Breast epithelium (tissue), 3 donors: ENCODE measurements at regions not wholly inside any gene's neighbourhood (a gene's known extent, or its start where the extent isn't known, plus 50 kb on each side); places are given as distances from the start of the nearest gene placed in this dataset.

Experiments used
- POLR2AphosphoS5 ChIP-seq, 3 donors: sonication (generic); formaldehyde crosslinking; IDR thresholded peaks; one replicate each; pipeline ENCODE4 v1.6.1; 2017; ENCODE audit warnings: antibody characterized with exemption in 3 of 3
- TF ChIP-seq, protein P1 (sequence below), 3 donors: fragments of 450-650 bp; IDR thresholded peaks; one replicate each; pipeline ENCODE4 v1.5.1; 2016 to 2017; ENCODE audit warnings: antibody characterized with exemption in 3 of 3, mild to moderate bottlenecking in 3 of 3, moderate library complexity in 3 of 3

- no peak for TF ChIP-seq POLR2AphosphoS5 (IDR thresholded peaks at IDR 0.05)
- TF ChIP-seq, protein P1, sequence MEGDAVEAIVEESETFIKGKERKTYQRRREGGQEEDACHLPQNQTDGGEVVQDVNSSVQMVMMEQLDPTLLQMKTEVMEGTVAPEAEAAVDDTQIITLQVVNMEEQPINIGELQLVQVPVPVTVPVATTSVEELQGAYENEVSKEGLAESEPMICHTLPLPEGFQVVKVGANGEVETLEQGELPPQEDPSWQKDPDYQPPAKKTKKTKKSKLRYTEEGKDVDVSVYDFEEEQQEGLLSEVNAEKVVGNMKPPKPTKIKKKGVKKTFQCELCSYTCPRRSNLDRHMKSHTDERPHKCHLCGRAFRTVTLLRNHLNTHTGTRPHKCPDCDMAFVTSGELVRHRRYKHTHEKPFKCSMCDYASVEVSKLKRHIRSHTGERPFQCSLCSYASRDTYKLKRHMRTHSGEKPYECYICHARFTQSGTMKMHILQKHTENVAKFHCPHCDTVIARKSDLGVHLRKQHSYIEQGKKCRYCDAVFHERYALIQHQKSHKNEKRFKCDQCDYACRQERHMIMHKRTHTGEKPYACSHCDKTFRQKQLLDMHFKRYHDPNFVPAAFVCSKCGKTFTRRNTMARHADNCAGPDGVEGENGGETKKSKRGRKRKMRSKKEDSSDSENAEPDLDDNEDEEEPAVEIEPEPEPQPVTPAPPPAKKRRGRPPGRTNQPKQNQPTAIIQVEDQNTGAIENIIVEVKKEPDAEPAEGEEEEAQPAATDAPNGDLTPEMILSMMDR (IDR thresholded peaks at IDR 0.05), result no peak
Observed at GRCh38 chr12:59370933-59371332, 224.9 kb upstream of the SLC16A7 start.
